ENCODE measurements at regions not wholly inside any gene's neighbourhood (a gene's known extent, or its start where the extent isn't known, plus 50 kb on each side); places are given as distances from the start of the nearest gene placed in this dataset.

DNA sequence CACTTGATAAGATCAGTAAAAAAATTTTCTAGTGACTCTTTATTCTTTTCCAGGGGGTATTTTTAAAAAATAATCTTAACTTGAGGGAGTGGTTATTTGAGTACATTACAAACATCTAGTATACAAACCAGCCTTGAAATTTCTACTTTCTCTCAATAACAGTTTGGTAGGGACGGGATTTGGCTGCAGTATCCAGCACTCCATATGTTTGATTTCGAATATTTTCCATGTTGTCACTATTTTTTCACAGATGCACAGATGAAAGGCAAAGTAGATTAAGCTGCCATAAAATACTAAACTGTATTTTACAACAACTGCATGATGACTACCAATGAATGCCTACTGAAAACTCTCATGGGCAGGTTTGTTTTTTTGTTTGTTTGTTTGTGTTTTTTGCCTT, 225.0 kb downstream of the COX7B2 start:
- DNase-seq (ENCODE audit: low spot score): no peak

DNA sequence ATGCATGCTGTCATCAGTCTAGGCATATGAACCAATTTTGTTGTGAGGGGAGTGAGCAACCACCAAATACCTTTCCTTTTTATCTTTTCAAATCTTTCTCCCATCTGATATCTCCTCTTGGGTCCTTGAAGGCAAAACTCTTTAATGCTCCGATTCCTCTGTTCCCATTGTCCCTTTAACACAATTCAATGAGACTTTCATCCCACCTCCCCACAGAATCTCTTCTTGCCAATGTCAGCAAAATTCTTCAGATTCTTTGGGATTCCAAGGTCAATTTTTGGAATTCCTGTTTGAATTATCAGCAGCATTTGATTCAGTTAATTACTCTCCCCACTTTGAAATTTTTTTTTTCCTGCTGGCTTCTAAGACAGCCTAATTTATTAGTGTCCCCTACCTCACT, 232.7 kb downstream of the COX7B2 start:
- DNase-seq (ENCODE audit: low spot score): no peak

DNA sequence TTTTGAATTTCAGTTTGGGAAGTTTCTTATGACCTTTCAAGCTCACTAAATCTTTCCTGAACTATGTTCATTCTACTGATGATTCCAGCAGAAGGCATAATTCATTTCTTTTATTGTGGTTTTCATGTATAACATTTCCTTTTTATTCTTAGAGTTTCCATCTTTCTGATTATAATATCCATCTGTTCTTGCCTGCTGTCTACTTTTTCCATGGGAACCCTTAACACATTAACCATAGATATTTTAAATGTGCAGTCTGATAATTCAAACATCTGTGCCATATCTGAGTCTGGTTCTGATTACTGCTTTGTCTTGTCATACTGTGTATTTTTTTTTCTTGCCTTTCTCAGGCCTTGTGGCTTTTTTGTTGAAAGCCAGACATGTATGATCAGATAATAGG, 234.7 kb downstream of the COX7B2 start:
- no peak for DNase-seq (ENCODE audit: low spot score)

DNA sequence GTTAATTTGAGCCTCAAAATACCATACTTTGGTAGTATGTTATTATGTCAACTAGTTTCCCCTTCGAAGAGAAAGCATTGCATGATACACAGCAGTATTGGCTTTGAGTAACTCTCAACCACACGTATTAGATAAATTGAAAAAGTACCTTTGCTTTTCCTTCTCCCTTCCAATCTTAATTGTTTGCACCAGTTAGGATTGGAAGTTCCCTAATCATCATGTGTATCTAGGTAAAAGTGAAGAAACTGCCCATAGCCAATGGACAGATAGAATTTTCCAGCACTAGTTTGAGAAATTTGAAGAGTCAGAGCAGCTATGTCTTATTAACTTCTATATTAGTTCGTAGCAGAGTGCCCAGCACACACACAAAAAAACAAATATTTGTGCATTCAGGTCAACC, 241.3 kb downstream of the COX7B2 start:
- DNase-seq (ENCODE audit: low spot score): no peak

DNA sequence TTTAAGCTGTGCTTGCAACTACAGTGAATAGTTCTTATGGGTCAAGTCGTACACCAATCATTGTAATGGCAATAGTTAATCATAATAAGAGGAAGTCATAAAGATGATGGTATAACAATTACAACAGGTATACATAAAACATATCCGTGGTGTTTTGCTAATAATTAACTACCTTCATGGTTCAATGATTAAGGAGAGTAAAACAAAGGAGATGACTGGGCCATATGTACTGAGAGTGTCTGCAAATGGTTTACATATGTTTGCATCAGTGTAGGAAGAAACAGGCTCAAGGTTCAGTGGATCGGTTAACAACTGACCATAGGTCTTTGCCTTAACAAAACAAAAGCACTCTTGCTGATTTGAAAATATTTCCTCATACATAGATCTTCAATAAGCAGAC, 253.0 kb downstream of the COX7B2 start:
- DNase-seq (ENCODE audit: low spot score): no peak

DNA sequence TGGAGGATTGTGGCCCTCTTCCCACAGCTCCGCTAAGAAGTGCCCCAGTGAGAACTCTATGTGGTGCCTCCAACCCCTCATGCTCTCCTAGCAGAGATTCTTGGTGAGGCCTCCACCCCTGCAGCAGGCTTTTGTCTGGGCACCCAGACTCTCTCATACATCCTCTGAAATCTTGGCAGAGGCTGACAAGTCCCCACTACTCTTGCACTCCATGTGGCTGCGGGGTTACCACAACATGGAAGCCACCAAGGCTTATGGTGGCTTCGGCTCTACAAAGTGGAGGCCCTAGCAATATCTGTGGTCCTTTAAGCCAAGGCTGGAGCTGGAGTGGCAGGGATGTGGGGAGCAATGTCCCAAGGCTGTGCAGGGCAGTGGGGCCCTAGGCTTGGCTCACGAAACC, 255.2 kb downstream of the COX7B2 start:
- DNase-seq (ENCODE audit: low spot score): no peak

DNA sequence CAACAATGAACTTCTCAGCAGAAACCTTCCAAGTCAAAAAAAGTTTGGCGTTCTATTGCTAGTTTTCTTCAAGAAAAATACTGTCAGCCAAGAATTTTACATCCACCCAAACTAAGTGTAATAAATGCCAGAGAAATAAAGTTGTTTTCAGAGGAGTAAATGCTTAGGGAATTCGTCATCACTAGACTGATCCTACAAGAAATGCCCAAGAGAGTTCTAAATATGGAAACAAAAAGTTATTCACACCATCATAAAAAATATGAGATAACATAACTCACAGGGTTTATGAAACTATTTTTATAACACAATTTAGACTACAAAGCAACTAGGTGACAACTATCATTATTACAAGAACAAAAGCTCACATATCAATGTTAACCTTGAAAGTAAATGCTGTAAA, 259.5 kb upstream of the GABRA2 start:
- no peak for DNase-seq (ENCODE audit: low spot score)

DNA sequence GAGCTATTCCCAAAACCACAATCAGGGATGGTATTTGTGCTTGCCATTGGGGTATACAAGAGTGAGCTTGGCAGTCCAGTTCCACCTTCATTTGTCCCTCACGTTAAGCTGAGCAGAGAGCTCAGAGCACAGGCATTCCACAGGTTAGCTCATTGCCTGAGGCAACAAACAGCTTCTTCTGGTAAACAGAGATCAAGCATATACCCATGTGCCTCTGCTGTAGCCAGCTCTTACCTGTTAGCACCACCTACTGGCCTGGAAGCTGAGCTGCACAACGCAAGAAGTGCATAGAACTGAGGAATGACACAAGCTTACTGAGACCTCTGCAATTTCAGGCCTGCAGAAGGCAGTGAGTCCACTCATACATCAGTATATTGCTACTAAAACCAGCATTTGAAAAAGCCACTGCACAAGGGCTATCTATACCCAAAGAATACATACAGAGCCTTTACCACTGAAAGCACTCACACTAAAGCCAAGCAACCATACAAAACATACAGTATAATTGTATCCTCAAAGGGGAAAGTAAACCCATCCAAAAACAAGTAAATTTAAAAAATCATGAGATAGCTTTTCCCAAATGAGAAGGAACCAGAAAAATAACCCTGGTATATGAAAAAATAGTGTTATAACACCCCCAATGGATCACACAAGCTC, 258.3 kb upstream of the GABRA2 start:
- peak; percentile 68 for DNase-seq (ENCODE audit: low spot score)

DNA sequence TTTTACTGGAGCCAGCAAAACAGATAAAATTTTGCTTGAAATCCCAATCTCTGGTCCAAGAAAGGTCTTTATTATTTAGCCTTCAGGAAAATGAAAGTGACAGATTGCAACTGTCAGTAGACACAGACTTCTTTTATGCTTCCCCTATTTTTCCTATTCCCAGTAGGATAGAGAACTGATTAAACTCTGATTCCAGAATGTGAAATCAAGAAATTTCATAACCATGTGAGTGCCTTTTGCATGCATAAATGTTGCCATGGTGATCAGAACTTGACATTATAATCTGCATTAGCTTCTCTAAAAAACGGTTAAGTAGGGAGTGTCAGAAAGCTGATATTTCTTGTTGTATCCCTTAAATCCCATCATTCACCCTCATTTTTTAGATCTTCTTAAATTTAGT, 255.2 kb upstream of the GABRA2 start:
- no peak for DNase-seq (ENCODE audit: low spot score)
